DOHH2 (cell line): ENCODE measurements at regions not wholly inside any gene's neighbourhood (a gene's known extent, or its start where the extent isn't known, plus 50 kb on each side); places are given as distances from the start of the nearest gene placed in this dataset.

ENCODE experiments used
- EZH2phosphoT487 ChIP-seq: fragments of 200-600 bp; sonication (generic); IDR thresholded peaks from 2 replicates; pipeline ENCODE4 v1.6.1; 2017; ENCODE audit warnings: borderline replicate concordance, mild to moderate bottlenecking, antibody characterized with exemption, low read length, moderate library complexity, mixed read lengths
- TF ChIP-seq, protein P1 (sequence below): fragments of 200-600 bp; sonication (generic); IDR thresholded peaks from one replicate; pipeline ENCODE4 v1.5.1; 2014; ENCODE audit warnings: antibody characterized with exemption, mild to moderate bottlenecking, low read depth, low read length; ENCODE audit not compliant: poor library complexity, severe bottlenecking

DNA sequence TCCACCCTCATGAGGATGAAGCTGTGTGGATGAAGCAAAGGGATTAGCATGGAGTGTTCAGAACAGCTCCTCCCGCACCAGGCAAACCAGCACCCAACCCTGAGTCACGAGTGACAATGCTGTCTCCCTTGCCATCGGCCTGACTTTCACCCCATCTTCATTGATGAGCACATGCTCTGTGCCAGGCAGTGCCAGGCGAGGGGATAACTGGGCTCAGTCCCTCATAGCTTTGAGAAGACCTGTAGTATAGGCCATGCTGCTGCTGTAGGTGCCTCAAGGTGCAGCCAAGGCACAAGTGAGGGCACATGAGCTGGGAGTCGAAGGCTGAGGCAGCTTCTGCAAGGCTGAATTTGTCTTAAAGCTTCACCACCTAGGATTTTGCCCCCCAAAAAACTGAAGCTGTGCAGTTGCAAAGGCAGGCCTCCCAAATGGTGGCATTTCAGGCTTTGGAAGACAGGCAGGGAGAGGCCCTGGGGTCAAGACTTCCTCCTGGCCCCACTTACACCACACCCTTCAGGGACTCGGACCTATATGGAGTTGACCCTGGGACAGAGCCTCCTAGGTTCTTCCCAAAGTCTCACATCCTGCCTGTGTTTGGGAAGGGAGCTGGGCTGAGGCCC lies 54.2 kb upstream of the GDF10 start:
- TF ChIP-seq, protein P1, sequence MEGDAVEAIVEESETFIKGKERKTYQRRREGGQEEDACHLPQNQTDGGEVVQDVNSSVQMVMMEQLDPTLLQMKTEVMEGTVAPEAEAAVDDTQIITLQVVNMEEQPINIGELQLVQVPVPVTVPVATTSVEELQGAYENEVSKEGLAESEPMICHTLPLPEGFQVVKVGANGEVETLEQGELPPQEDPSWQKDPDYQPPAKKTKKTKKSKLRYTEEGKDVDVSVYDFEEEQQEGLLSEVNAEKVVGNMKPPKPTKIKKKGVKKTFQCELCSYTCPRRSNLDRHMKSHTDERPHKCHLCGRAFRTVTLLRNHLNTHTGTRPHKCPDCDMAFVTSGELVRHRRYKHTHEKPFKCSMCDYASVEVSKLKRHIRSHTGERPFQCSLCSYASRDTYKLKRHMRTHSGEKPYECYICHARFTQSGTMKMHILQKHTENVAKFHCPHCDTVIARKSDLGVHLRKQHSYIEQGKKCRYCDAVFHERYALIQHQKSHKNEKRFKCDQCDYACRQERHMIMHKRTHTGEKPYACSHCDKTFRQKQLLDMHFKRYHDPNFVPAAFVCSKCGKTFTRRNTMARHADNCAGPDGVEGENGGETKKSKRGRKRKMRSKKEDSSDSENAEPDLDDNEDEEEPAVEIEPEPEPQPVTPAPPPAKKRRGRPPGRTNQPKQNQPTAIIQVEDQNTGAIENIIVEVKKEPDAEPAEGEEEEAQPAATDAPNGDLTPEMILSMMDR, result no peak
- no peak for TF ChIP-seq EZH2phosphoT487
